MG63 (cell line): ENCODE measurements at regions not wholly inside any gene's neighbourhood (a gene's known extent, or its start where the extent isn't known, plus 50 kb on each side); places are given as distances from the start of the nearest gene placed in this dataset.
A peak's percentile ranks its signal among the peaks of the same experiment; 100 is the strongest.

ENCODE experiments used
- DNase-seq: peaks from one replicate; pipeline ENCODE4 v3.0.0-alpha.2; 2020
- H3K27me3 ChIP-seq: fragments of 250-450 bp; sonication (Bioruptor Pico); 2 replicates; pipeline ENCODE4 v1.5.1; 2020; ENCODE audit warnings: mild to moderate bottlenecking, moderate library complexity
- H3K36me3 ChIP-seq: fragments of 250-450 bp; sonication (Bioruptor Pico); 2 replicates; pipeline ENCODE4 v1.5.1; 2020; ENCODE audit warnings: mild to moderate bottlenecking, moderate library complexity
- H3K4me3 ChIP-seq: fragments of 250-450 bp; sonication (Bioruptor Pico); 2 replicates; pipeline ENCODE4 v1.5.1; 2020; ENCODE audit warnings: mild to moderate bottlenecking, moderate library complexity
- H3K9me3 ChIP-seq: fragments of 250-450 bp; sonication (Bioruptor Pico); 2 replicates; pipeline ENCODE4 v1.5.1; 2020; ENCODE audit warnings: mild to moderate bottlenecking, moderate library complexity

- Histone ChIP-seq H3K27me3 (no peaks in the 10 kb centered on the region), H3K9me3 (no peaks in the 10 kb centered on the region), H3K36me3 (no peaks in the 10 kb centered on the region), H3K4me3 (no peak overlapping the region)
- DNase-seq, result no peak
Measured at GRCh38 chr2:152907046-152907445, 188.6 kb downstream of the ARL6IP6 start.

DNA sequence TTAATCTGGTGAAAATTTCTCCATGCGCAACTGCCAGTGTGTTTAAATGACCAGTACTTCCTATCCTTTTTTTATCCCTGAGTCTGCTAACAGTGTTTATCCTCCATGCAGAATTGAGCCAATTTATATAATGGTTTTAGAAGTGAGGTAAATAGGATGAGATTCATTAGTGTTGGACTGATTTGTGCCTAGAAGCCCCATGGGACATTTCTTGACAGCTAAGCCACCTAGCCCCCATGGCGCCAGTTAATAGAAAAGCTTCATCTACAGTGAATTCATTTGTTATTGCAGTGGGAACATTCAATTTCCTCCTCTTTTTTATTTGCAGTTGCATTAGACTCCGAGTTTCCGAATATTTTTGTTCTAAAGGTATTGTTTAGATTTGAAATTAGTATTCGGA lies 175.6 kb downstream of the ARL6IP6 start:
- Histone ChIP-seq H3K4me3 (no peak overlapping the region), H3K36me3 (no peaks in the 10 kb centered on the region), H3K27me3 (no peaks in the 10 kb centered on the region), H3K9me3 (no peaks in the 10 kb centered on the region)
- DNase-seq, result no peak

DNA sequence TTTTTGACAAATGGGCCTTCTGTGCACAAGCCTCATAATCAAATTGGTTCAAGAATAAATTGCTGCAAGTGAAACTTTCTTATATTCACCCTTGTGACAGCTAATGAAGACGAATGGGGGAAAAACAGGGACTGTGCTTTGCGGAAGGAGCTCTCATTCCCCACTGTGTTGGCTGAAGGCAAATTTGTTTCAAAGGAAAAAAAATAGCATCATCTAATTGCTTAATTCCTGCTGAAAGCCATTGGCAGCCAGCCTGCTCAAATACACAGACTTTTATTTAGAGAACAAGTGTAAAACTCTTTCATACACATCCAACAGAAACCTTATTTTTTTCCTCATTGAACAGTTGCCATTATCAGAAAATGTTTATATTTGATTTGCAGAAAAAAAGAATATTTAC lies 172.3 kb downstream of the ARL6IP6 start:
- H3K9me3 ChIP-seq, result no peaks in the 10 kb centered on the region
- no peaks in the 10 kb centered on the region for H3K27me3 ChIP-seq
- no peaks in the 10 kb centered on the region for H3K36me3 ChIP-seq
- DNase-seq, result no peak
- no peak overlapping the region for H3K4me3 ChIP-seq

- Histone ChIP-seq H3K9me3 (no peaks in the 10 kb centered on the region), H3K36me3 (no peaks in the 10 kb centered on the region), H3K27me3 (no peaks in the 10 kb centered on the region), H3K4me3 (no peak overlapping the region)
- no peak for DNase-seq
Measured at GRCh38 chr2:152883951-152884487, 165.6 kb downstream of the ARL6IP6 start.

DNA sequence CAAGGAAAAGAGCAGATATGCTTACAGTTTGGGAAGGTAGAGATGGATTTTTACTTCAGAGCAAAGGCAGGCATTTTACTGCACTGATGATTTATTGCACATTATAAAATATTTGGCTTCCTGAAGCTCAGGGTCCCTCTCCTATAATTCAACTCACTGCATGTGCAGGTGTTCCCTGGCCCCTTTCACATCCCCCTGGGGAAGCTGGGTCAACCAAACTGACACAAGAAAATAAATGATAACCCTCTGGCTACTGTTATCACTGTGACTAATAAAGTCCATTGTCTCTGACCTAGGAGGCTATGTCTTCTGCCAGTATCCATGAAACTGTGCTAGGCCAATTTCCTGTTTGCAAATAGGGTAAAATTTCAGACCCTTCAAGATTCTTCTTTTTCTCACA lies 163.1 kb downstream of the ARL6IP6 start:
- Histone ChIP-seq H3K36me3 (no peaks in the 10 kb centered on the region), H3K4me3 (no peak overlapping the region), H3K27me3 (no peaks in the 10 kb centered on the region), H3K9me3 (no peaks in the 10 kb centered on the region)
- no peak for DNase-seq

DNA sequence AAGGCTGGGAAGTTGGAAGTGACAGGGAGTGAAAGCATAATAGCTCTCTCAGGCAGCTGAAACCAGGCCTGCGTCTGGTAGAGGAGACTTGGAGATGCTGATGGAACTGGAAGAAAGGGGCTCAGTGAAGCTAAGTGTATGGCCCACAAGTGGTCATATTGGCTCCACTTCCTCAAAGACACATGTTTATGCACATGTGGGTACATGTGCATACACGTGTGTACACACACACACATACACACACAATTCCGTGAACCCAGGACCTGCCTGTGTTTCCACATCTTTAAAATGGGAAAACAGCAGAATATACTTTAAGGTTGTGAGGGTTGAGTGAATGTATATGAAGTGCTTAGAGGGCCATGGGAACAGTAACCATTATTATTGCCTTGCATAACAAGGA lies 160.9 kb downstream of the ARL6IP6 start:
- no peak for DNase-seq
- Histone ChIP-seq H3K4me3 (no peak overlapping the region), H3K36me3 (no peaks in the 10 kb centered on the region), H3K27me3 (no peaks in the 10 kb centered on the region), H3K9me3 (no peaks in the 10 kb centered on the region)

DNA sequence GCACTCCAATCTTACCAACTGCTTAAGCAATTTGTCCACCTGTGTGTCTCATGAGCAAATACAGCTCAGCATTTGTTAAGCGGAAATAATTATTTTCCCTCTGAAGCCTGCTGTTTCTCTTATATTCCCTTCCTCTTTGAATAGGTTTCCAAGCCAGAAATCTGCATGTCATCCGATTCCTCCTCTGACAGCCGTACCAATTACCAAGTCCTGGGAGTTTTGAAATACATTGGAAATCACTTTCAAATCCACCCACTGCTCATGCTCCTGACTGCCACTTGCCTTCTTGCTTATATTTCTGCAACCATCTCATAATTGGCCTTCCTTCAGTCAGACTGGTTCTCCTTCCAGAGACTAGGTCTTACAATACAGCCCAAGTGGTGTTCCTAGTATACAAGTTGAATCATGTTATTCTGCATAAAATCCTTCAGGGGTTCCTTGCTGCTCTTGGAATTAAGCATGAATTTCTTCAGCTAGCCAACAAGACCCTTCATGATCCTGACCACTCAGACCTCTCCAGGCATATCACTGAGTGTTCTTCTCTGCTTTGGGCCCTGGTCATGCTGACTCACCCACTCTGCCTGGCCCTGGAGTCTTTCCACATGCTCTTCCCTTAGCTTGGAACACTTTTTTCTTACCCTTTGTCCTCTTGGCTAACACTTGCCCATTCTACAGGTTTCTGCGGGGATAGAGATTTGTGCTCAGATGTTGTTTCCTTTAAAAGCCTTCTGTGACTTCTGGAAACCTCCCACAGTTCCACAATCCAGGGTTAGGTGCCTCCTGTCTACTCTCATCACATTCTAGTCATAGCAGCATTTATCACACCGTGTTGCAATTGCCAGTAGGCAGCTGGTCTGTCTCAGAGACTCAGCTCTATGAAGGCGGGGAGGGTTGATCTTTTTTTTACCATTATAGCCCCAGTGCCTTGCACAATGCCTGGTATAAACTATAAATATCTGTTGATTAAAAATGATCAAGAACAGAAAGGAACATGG lies 157.6 kb downstream of the ARL6IP6 start:
- H3K4me3 ChIP-seq, result no peak overlapping the region
- H3K36me3 ChIP-seq, result no peaks in the 10 kb centered on the region
- no peaks in the 10 kb centered on the region for H3K9me3 ChIP-seq
- peak; percentile 3 for DNase-seq
- H3K27me3 ChIP-seq, result no peaks in the 10 kb centered on the region

DNA sequence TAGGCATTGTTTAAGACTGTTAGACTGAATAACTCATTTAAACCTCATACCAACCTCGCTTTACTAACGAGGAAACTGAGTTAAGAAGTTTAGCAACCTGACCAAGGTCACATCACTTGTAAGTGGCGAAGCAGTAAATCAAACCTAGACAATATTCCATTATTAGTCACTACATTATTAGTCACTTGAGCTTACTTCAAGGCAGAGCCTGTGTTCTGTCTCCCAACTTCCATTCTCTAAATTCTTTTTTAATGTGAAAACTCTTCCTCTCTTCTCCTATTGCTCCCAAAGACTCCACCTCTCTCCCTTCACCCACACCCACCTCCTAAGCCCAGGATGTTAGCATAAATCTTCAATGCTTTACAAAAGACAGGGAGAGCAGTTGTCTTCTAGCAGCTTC lies 156.5 kb downstream of the ARL6IP6 start:
- no peaks in the 10 kb centered on the region for H3K9me3 ChIP-seq
- H3K4me3 ChIP-seq, result no peak overlapping the region
- no peak for DNase-seq
- H3K36me3 ChIP-seq, result no peaks in the 10 kb centered on the region
- no peaks in the 10 kb centered on the region for H3K27me3 ChIP-seq

- Histone ChIP-seq H3K27me3 (no peaks in the 10 kb centered on the region), H3K4me3 (no peak overlapping the region), H3K9me3 (no peaks in the 10 kb centered on the region), H3K36me3 (no peaks in the 10 kb centered on the region)
- DNase-seq, result no peak
Measured at GRCh38 chr2:152870239-152870638, 151.8 kb downstream of the ARL6IP6 start.

- DNase-seq, result no peak
- H3K4me3 ChIP-seq, result no peak overlapping the region
- H3K9me3 ChIP-seq, result no peaks in the 10 kb centered on the region
- H3K27me3 ChIP-seq, result no peaks in the 10 kb centered on the region
- H3K36me3 ChIP-seq, result no peaks in the 10 kb centered on the region
Measured at GRCh38 chr2:152867397-152867796, 149.0 kb downstream of the ARL6IP6 start.

DNA sequence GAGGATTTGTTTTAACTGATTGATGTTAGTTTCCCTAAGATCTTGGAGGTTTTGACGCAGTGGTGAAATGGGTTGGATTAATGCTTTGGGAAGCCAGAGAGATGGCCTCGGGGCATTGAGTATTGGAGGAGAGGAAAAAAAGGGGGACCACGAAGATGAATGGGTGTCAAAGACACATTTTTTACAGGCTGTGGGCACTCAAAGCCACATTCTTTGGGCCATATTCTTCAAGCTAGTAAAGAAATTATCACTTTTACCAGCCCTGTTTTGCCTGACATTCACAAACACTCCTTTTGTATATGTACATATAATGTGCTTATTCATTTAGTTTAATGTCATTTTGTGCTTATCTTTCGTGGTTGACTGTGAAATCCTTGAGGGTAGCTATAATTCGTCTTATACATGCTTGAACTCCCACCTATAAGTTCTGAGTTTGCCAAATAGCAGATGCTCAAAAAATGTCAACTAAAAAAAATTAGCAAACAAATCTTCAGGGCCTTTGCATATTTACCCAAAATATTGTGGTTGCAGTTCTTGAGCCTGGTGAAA lies 146.3 kb downstream of the ARL6IP6 start:
- H3K27me3 ChIP-seq, result no peaks in the 10 kb centered on the region
- no peaks in the 10 kb centered on the region for H3K36me3 ChIP-seq
- H3K9me3 ChIP-seq, result 0 out of 2 replicates have a peak, but pooled peaks cover 4% of the 10 kb centered on the region
- no peak for DNase-seq
- no peak overlapping the region for H3K4me3 ChIP-seq

DNA sequence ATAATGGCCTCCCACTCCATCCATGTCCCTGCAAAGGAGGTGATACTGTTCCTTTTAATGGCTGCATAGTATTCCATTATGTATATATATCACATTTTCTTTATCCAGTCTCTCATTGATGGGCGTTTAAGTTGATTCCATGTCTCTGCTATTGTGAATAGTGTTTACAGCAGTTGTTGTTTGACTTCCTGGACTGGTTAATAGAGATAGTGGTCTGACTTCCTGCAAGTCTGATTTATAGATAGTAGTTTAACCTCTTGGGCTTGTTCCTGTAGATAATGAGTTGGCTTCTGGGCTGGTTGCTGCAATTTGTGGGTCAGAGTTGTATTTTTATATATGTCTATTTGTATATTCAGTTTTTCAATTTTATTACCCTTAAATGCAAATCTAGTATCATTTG lies 145.4 kb downstream of the ARL6IP6 start:
- H3K9me3 ChIP-seq, result 0 out of 2 replicates have a peak, but pooled peaks cover 4% of the 10 kb centered on the region
- no peaks in the 10 kb centered on the region for H3K36me3 ChIP-seq
- DNase-seq, result no peak
- no peak overlapping the region for H3K4me3 ChIP-seq
- H3K27me3 ChIP-seq, result no peaks in the 10 kb centered on the region

- H3K27me3 ChIP-seq, result no peaks in the 10 kb centered on the region
- no peak overlapping the region for H3K4me3 ChIP-seq
- 0 out of 2 replicates have a peak, but pooled peaks cover 4% of the 10 kb centered on the region for H3K9me3 ChIP-seq
- no peaks in the 10 kb centered on the region for H3K36me3 ChIP-seq
- DNase-seq, result no peak
Measured at GRCh38 chr2:152861349-152861942, 143.0 kb downstream of the ARL6IP6 start.

- 0 out of 2 replicates have a peak, but pooled peaks cover 4% of the 10 kb centered on the region for H3K9me3 ChIP-seq
- no peaks in the 10 kb centered on the region for H3K27me3 ChIP-seq
- DNase-seq, result no peak
- H3K36me3 ChIP-seq, result no peaks in the 10 kb centered on the region
- H3K4me3 ChIP-seq, result no peak overlapping the region
Measured at GRCh38 chr2:152858594-152859265, 140.3 kb downstream of the ARL6IP6 start.

- H3K9me3 ChIP-seq, result no peaks in the 10 kb centered on the region
- no peaks in the 10 kb centered on the region for H3K36me3 ChIP-seq
- H3K27me3 ChIP-seq, result no peaks in the 10 kb centered on the region
- DNase-seq, result no peak
- H3K4me3 ChIP-seq, result no peak overlapping the region
Measured at GRCh38 chr2:152846697-152847470, 128.5 kb downstream of the ARL6IP6 start.

DNA sequence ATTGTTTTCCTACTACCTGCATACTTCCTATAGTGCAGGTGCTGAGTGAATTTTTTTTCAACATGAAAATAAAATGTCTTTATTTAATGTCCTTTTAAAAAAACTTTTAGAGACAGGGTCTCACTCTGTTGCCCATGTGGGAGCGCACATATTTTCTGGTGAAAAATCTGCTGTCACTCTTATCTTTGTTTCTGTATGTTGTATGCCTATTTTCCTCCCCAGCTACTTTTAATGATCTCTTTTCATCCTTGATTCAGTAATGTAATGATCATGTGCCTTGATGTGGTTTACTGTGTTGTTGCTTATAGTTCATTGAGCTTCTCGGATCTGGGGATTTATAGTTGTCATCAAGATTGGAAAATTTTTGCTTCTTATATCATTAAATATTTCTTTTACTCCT lies 117.3 kb downstream of the ARL6IP6 start:
- no peaks in the 10 kb centered on the region for H3K27me3 ChIP-seq

More for the DNA sequence above, 117.3 kb downstream of the ARL6IP6 start:
- no peaks in the 10 kb centered on the region for H3K36me3 ChIP-seq
- no peak for DNase-seq
- H3K4me3 ChIP-seq, result no peak overlapping the region
- H3K9me3 ChIP-seq, result no peaks in the 10 kb centered on the region
